NCI-H2107 treated with DMSO at 0.1 percent for 48 hours (cell line): ENCODE measurements at regions not wholly inside any gene's neighbourhood (a gene's known extent, or its start where the extent isn't known, plus 50 kb on each side); places are given as distances from the start of the nearest gene placed in this dataset.
A peak's percentile ranks its signal among the peaks of the same experiment; 100 is the strongest.
"Not testable (repeated sequence)": the region's sequence is repeated elsewhere in the genome, so short reads cannot be mapped to it uniquely, and the experiment has no call there.

ENCODE experiments used
- DNase-seq: peaks from one replicate; lab custom pipeline; 2025; ENCODE audit not compliant: unreplicated experiment; lab: John Stamatoyannopoulos, UW

GRCh38 chr2:10223471-10223870 lies 79.2 kb upstream of the HPCAL1 start:
- no peak for DNase-seq

- no peak for DNase-seq
Measured at GRCh38 chr2:10223932-10224720, 78.6 kb upstream of the HPCAL1 start.

- no peak for DNase-seq
Measured at GRCh38 chr2:10224734-10225133, 78.0 kb upstream of the HPCAL1 start.

- peak; percentile 22 for DNase-seq
Measured at GRCh38 chr2:10225291-10226037, 77.2 kb upstream of the HPCAL1 start.

GRCh38 chr2:10226038-10226724 lies 76.5 kb upstream of the HPCAL1 start:
- DNase-seq, result no peak

GRCh38 chr2:10228611-10229365 lies 73.9 kb upstream of the HPCAL1 start:
- no peak for DNase-seq

GRCh38 chr2:10229462-10230099 lies 73.1 kb upstream of the HPCAL1 start:
- no peak for DNase-seq

- DNase-seq, result no peak
Measured at GRCh38 chr2:10230499-10230898, 72.2 kb upstream of the HPCAL1 start.

- not testable (repeated sequence) for DNase-seq
Measured at GRCh38 chr2:10230921-10231320, 71.8 kb upstream of the HPCAL1 start.

- DNase-seq, result no peak
Measured at GRCh38 chr2:10231551-10232085, 71.1 kb upstream of the HPCAL1 start.

- no peak for DNase-seq
Measured at GRCh38 chr2:10232096-10232815, 70.4 kb upstream of the HPCAL1 start.

- DNase-seq, result no peak
Measured at GRCh38 chr2:10233131-10234012, 69.3 kb upstream of the HPCAL1 start.

GRCh38 chr2:10234013-10234306 lies 68.7 kb upstream of the HPCAL1 start:
- no peak for DNase-seq

- DNase-seq, result no peak
Measured at GRCh38 chr2:10234409-10235094, 68.2 kb upstream of the HPCAL1 start.

GRCh38 chr2:10235099-10235908 lies 67.4 kb upstream of the HPCAL1 start:
- DNase-seq, result no peak

- DNase-seq, result no peak
Measured at GRCh38 chr2:10235909-10236550, 66.7 kb upstream of the HPCAL1 start.
